ENCODE measurements at regions not wholly inside any gene's neighbourhood (a gene's known extent, or its start where the extent isn't known, plus 50 kb on each side); places are given as distances from the start of the nearest gene placed in this dataset.

GRCh38 chr18:22689712-22690111, 243.4 kb upstream of the RBBP8 start:
- TF ChIP-seq POLR2AphosphoS5 (IDR thresholded peaks at IDR 0.05) (no peak), EP300 (conservative IDR thresholded peaks at IDR 0.05; ENCODE audit: poor library complexity, severe bottlenecking) (no peak)

Data from neural cell (in vitro differentiated cells).